ENCODE measurements at regions not wholly inside any gene's neighbourhood (a gene's known extent, or its start where the extent isn't known, plus 50 kb on each side); places are given as distances from the start of the nearest gene placed in this dataset.
"Not testable (repeated sequence)": the region's sequence is repeated elsewhere in the genome, so short reads cannot be mapped to it uniquely, and the experiment has no call there.

- no peak for DNase-seq
These were observed 502.1 kb downstream of the NFIB start for GRCh38 chr9:13811876-13812275.

DNA sequence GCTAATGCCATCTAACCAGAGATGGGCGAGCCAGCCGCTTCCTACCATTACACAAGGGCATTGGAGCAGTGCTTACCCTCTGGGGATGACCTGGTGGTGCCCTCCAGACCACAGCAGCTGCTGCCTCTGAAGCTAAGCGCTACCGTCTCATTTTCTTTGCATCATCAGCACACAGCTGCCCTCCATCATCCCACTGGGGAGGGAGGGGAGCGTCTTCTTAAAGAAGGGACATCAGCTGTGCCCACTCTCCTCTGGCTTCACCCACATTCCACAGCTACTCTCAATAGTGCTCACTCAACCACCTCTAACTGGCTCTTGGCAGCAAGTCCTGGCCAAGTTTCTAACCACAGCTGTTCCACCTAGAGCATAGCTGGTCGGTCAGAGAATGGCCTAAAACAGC is 503.4 kb downstream of the NFIB start:
- no peak for DNase-seq

DNA sequence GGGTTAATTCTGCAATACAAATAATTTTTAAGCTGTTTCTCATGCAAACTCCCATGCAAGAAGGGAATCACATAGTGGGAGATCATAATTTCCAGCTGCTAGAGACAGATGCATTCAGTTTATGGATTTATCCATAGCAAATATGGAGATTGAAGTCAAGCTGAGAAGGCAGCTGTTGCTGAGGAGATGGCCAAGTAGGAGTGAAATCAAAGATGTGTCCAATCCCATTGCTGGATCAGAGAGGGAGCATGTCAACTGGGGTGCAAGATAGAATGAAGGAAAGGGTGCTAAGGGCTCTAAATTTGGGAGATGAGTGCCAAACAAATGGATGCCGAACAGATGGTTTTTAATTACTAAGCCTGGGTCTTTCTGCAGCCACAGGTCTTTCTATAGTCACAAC is 504.5 kb downstream of the NFIB start:
- no peak for DNase-seq

GRCh38 chr9:13807118-13807517 is 506.8 kb downstream of the NFIB start:
- DNase-seq, result no peak

DNA sequence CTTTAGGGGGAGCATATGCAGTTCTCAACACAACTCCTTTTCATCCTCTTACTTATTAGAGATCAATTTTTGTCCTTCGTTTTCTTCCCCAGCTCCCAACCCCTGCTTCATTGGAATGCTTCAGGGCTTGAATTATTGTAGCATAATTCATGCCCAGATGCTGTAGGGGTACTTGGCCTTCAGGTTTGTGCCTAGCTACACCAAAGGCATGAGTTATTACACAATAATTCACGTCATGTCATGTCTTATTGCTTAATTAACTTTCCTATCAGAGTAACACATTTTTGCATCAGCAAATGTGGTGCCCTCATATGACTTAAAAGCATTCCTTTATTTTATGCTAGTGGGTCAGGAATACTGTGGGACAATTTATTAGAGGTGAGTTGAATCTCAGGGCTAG is 507.2 kb downstream of the NFIB start:
- DNase-seq, result no peak

DNA sequence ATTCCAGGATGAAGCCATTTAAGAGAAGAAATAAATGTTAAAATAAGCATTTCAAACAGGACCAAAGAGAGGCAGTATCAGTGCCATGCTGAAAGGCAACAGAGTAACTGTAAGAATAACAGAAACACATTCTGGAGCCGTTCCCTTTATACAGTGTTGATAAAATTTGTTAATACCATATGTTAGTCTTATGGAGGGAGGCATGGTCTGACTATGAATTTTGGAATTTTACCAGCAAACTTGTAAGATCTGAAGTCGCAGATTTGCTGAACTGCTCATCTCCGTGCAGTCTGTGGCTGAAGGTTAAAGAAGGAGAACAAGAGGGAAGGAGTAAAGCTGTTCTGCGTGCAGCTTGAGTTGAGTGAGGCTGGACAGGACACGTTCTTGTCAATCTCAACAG is 508.4 kb downstream of the NFIB start:
- no peak for DNase-seq

DNA sequence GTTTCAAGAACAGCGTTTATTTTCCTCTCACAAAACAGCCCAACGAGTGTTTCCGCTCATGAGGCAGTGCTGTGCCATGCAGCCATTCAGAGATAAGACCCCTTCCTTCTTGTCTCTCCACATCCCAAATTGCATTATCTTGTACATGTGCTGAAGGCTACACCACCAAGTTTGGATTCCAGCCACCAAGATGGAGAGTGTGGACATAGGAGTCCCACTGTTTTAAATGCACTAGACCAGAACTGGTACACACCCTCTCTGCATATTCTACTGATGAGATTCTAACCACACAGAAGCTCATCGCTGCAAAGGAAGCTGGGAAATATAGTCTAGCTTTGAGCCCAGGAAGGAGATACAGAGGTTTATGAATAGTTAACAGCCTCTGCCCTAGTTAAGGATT is 509.4 kb downstream of the NFIB start:
- DNase-seq, result no peak

DNA sequence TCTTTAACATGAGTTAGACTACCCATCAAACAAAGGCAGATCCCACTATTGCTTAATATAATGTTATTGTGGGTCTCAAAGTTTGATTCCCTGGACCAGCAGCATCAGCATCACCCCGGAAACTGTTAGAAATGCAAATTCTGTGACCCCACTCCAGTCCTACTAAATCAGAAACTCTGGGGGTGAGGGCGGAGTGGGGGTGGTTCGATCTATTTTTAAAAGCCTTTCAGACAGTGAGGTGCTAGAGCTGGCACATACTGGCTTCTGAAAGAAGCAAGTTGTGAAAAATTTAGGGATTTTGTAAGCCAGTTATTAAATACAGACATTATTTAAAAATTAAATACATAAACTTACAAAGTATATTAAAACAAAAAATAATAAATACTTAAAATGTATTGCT is 513.2 kb downstream of the NFIB start:
- DNase-seq, result no peak

GRCh38 chr9:13797701-13798100 is 516.2 kb downstream of the NFIB start:
- DNase-seq, result not testable (repeated sequence)

DNA sequence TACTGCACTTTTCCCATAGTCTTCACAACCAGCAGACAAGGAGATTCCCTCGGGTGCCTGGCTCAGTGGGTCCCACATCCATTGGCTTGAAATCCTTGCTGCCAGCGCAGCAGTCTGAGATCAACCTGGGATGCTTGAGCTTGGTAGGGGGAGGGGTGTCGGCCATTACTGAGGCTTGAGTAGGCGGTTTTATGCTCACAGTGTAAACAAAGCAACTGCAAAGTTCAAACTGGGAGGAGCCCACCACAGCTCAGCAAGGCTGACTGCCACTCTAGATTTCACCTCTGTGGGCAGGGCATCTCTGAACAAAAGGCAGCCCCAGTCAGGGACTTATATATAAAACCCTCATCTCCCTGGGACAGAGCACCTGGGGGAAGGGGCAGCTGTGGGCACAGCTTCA is 512.3 kb upstream of the MPDZ start:
- no peak for DNase-seq

GRCh38 chr9:13790055-13790454 is 510.6 kb upstream of the MPDZ start:
- DNase-seq, result no peak

GRCh38 chr9:13787234-13787833 is 507.8 kb upstream of the MPDZ start:
- no peak for DNase-seq

- no peak for DNase-seq
These were observed 507.2 kb upstream of the MPDZ start for GRCh38 chr9:13786711-13787110.

- no peak for DNase-seq
These were observed 506.6 kb upstream of the MPDZ start for GRCh38 chr9:13786131-13786530.

DNA sequence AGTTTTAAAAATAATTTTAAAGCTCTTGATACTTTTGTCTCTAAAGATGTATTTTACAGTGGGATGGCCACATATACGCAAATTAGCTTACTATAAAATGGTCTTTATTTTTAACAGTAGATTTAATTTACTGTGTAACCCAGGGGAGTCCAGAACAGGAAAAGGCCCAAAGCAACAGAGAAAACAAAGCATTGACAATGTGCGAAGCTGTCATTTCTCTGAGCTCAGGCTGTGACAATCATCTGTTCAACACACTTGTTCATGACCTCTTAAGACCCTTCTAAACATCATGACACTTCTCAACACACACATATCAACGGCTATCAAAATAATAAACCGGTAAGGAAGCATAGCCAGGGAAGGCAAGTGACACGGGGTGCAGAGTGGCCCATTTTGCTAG is 499.6 kb upstream of the MPDZ start:
- DNase-seq, result no peak

DNA sequence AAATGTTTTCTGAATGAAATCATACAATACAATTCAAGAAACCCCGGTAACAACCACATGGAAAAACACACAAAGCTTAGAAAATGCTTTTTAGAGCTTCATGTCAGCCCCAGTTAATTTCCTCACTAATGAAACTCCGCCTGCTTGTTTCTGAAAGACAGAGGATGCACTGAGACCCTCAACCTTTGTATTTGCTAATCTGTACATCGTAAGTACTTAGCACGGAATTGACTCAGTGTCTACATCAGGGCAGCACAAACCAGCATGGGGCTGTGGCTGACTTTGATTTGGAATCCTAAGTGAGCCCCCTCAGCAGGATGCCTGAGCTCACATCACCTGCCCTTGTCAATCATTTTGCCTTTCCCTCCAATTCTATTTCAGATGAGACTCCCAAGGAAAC is 499.1 kb upstream of the MPDZ start:
- DNase-seq, result no peak

DNA sequence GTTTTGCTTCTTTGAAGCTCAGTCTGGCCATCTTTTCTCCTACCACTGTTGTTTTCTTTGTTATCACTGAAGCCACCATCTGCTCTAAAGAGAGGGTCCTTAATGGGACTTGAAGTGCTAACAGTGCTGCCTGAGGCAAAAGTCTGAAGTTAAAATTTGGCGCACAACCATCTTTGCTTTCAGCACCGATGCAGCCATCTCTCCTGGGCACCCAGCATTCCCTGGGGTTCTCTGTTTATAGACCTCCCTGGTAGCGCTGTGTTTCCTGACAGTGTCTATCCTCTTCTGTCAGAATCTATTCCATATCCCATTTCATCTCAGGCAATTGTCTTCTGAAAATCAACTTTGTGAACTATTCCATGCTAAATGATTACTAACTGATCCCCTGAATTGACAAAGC is 491.5 kb upstream of the MPDZ start:
- no peak for DNase-seq

DNA sequence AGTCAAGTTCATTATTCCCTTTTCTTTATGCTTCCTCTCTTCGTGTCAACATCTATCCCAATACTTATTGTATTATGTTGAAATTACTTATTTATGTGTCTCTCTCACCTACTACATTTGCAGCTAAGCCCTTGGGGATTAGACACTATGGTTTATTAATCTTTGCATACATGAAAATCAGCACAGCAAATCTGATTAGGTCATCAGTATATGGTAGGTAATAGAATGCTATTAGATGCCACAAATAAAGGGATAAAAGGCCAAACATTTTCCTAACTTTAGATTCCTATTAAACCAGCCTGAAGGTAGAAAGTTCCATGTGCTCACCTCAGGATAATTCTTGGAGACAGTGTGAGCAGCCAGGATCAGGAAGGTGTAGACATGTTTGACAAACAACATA is 490.1 kb upstream of the MPDZ start:
- no peak for DNase-seq

DNA sequence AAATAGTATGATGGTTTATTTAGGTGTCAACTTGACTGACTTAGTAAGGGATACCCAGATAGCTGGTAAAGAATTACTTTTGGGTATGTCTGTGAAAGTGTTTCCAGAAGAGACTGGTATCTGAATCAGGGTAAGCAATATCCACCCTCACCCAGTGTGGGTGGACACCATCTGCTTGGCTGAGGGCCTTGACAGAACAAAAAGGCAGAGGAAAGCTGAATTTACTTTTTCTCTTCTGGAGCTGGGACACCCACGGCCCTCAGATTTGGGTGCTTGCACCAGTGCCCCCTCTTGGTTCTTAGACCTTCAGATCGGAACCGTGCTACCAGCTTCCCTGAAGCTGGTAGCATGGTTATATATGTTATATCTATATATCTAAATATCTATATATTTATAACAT is 489.5 kb upstream of the MPDZ start:
- no peak for DNase-seq

- no peak for DNase-seq
These were observed 482.7 kb upstream of the MPDZ start for GRCh38 chr9:13762209-13762608.

DNA sequence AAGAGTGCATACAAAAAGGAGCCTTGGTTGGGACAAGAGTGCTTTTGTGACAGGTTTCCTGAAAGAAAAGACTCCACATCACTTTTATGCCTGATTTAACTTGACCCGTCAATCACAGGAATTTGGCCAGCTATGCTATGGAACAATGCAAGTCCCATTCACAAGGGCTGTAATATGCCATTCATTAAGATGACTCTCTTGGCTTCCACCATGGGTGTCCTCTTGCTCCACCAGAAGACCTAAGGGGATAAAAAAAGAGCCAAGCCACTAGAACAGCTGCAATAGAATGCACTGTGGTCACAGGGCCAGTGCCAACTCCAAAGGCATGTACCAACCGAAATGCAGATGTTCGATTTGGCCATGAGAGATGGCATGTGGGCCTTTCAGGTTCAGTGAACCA is 480.1 kb upstream of the MPDZ start:
- no peak for DNase-seq

GRCh38 chr9:13758936-13759335 is 479.4 kb upstream of the MPDZ start:
- no peak for DNase-seq

GRCh38 chr9:13756943-13757342 is 477.5 kb upstream of the MPDZ start:
- no peak for DNase-seq

GRCh38 chr9:13755551-13755950 is 476.1 kb upstream of the MPDZ start:
- DNase-seq, result no peak

GRCh38 chr9:13750639-13751038 is 471.1 kb upstream of the MPDZ start:
- DNase-seq, result no peak

DNA sequence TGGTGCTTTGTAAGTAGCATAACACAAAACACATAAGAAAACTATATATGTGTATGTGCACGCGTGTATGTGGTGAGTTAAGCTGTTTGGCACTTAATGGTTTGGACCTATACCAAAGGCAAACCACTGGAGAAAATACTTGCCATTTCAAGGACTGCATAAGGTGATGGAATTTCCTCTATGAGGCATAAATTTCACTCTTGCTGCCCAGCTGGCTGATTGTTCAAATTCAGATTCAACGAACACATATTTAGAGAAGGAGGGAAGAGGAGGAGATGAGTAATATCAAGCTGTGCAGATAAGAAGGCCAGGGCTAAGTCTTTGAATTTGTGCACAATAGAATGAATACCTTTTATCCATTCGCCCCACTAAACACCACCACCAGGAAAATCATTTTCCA is 470.6 kb upstream of the MPDZ start:
- no peak for DNase-seq

Measured in suppressor macrophage treated with lipopolysaccharide for 1 hour (primary cell).